GM19438 (cell line): ENCODE measurements at regions not wholly inside any gene's neighbourhood (a gene's known extent, or its start where the extent isn't known, plus 50 kb on each side); places are given as distances from the start of the nearest gene placed in this dataset.
"Not testable (repeated sequence)": the region's sequence is repeated elsewhere in the genome, so short reads cannot be mapped to it uniquely, and the experiment has no call there.

Source experiments
- ATAC-seq: cut with Tn5 transposase; IDR thresholded peaks from one replicate; pipeline ENCODE4 v1.9.1; 2021; ENCODE audit warnings: low read depth; ENCODE audit not compliant: unreplicated experiment

- ATAC-seq = no peak
Measured at GRCh38 chr6:96276305-96276704, 245.3 kb upstream of the UFL1 start.

GRCh38 chr6:96276856-96277255, 244.8 kb upstream of the UFL1 start:
- ATAC-seq = no peak

- ATAC-seq = no peak
Measured at GRCh38 chr6:96279084-96279483, 242.5 kb upstream of the UFL1 start.

- no peak for ATAC-seq
Measured at GRCh38 chr6:96286503-96286902, 235.1 kb upstream of the UFL1 start.

- ATAC-seq = no peak
Measured at GRCh38 chr6:96299525-96299924, 222.1 kb upstream of the UFL1 start.

GRCh38 chr6:96301023-96301422, 220.6 kb upstream of the UFL1 start:
- ATAC-seq = no peak

GRCh38 chr6:96301781-96302180, 219.8 kb upstream of the UFL1 start:
- no peak for ATAC-seq

- ATAC-seq = no peak
Measured at GRCh38 chr6:96302991-96303390, 218.6 kb upstream of the UFL1 start.

GRCh38 chr6:96304997-96305396, 216.6 kb upstream of the UFL1 start:
- peak; percentile 92 for ATAC-seq

- ATAC-seq = no peak
Measured at GRCh38 chr6:96330884-96331283, 190.7 kb upstream of the UFL1 start.

GRCh38 chr6:96340164-96340563, 181.4 kb upstream of the UFL1 start:
- no peak for ATAC-seq

- no peak for ATAC-seq
Measured at GRCh38 chr6:96345501-96345900, 176.1 kb upstream of the UFL1 start.

GRCh38 chr6:96381246-96381645, 140.4 kb upstream of the UFL1 start:
- ATAC-seq = no peak

GRCh38 chr6:96391776-96392360, 129.7 kb upstream of the UFL1 start:
- no peak for ATAC-seq

GRCh38 chr6:96394727-96395126, 126.9 kb upstream of the UFL1 start:
- no peak for ATAC-seq

- ATAC-seq = no peak
Measured at GRCh38 chr6:96410467-96410866, 111.1 kb upstream of the UFL1 start.

GRCh38 chr6:96420294-96420693, 101.3 kb upstream of the UFL1 start:
- no peak for ATAC-seq

GRCh38 chr6:96433950-96434349, 87.7 kb upstream of the UFL1 start:
- ATAC-seq = no peak

- ATAC-seq = no peak
Measured at GRCh38 chr6:96436398-96436797, 85.2 kb upstream of the UFL1 start.

GRCh38 chr6:96437228-96437627, 84.4 kb upstream of the UFL1 start:
- not testable (repeated sequence) for ATAC-seq

- no peak for ATAC-seq
Measured at GRCh38 chr6:96450082-96450769, 71.4 kb upstream of the UFL1 start.

- ATAC-seq = no peak
Measured at GRCh38 chr6:96450770-96451130, 70.9 kb upstream of the UFL1 start.

- ATAC-seq = no peak
Measured at GRCh38 chr6:96458771-96459170, 62.8 kb upstream of the UFL1 start.
